NT2/D1 (cell line): ENCODE measurements at regions not wholly inside any gene's neighbourhood (a gene's known extent, or its start where the extent isn't known, plus 50 kb on each side); places are given as distances from the start of the nearest gene placed in this dataset.

Source experiments
- SUZ12 ChIP-seq: IDR thresholded peaks from 2 replicates; pipeline ENCODE4 v1.6.1; 2011; ENCODE audit not compliant: insufficient read length, insufficient read depth; ENCODE audit errors: extremely low read depth
- ZNF274 ChIP-seq: IDR thresholded peaks from 2 replicates; pipeline ENCODE4 v1.6.1; 2011; ENCODE audit warnings: mild to moderate bottlenecking, low read depth, low read length

- TF ChIP-seq SUZ12 (no peak), ZNF274 (no peak)
Observed at GRCh38 chr22:44630826-44631225, 71.2 kb upstream of the PRR5 start.
